PC-3 (cell line): ENCODE measurements at regions not wholly inside any gene's neighbourhood (a gene's known extent, or its start where the extent isn't known, plus 50 kb on each side); places are given as distances from the start of the nearest gene placed in this dataset.

Experiments
- EZH2phosphoT487 ChIP-seq: fragments of 300-600 bp; sonication (generic); IDR thresholded peaks from 2 replicates; pipeline ENCODE4 v1.6.1; 2018; ENCODE audit warnings: mild to moderate bottlenecking, antibody characterized with exemption, low read length, borderline replicate concordance
- TF ChIP-seq, protein P1 (sequence below): fragments of 300-600 bp; sonication (generic); conservative IDR thresholded peaks from 2 replicates; pipeline ENCODE4 v1.5.1; 2017; ENCODE audit warnings: antibody characterized with exemption, low read depth, mild to moderate bottlenecking, low read length

DNA sequence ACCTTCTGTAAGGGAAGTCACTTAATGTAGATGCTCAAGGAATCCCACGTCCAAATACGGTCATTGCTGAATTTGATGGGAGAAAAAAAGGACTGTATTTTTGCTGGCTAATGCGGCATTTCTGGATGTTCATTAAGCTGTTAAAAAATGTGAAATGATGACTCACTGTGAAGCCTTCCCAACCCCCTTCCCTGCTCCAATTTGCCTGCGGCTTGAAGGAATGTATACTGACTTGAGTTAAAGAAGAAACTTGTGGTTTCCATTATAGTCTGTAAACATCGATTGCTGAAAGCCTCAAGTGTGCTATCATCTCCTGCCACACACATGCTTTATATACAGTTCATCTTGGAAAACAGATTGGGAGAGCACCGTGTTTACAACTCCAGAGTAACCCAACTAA is 249.1 kb upstream of the JAG1 start:
- TF ChIP-seq EZH2phosphoT487 = no peak
- TF ChIP-seq, protein P1, sequence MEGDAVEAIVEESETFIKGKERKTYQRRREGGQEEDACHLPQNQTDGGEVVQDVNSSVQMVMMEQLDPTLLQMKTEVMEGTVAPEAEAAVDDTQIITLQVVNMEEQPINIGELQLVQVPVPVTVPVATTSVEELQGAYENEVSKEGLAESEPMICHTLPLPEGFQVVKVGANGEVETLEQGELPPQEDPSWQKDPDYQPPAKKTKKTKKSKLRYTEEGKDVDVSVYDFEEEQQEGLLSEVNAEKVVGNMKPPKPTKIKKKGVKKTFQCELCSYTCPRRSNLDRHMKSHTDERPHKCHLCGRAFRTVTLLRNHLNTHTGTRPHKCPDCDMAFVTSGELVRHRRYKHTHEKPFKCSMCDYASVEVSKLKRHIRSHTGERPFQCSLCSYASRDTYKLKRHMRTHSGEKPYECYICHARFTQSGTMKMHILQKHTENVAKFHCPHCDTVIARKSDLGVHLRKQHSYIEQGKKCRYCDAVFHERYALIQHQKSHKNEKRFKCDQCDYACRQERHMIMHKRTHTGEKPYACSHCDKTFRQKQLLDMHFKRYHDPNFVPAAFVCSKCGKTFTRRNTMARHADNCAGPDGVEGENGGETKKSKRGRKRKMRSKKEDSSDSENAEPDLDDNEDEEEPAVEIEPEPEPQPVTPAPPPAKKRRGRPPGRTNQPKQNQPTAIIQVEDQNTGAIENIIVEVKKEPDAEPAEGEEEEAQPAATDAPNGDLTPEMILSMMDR = no peak
